HG03439 (cell line): ENCODE measurements at regions not wholly inside any gene's neighbourhood (a gene's known extent, or its start where the extent isn't known, plus 50 kb on each side); places are given as distances from the start of the nearest gene placed in this dataset.
A peak's percentile ranks its signal among the peaks of the same experiment; 100 is the strongest.
"Not testable (repeated sequence)": the region's sequence is repeated elsewhere in the genome, so short reads cannot be mapped to it uniquely, and the experiment has no call there.

Experiments
- ATAC-seq: cut with Tn5 transposase; IDR thresholded peaks from one replicate; pipeline ENCODE4 v1.9.1; 2021; ENCODE audit warnings: mild to moderate bottlenecking, moderate library complexity; ENCODE audit not compliant: unreplicated experiment

- peak; percentile 43 for ATAC-seq
Measured at GRCh38 chr1:146297781-146298574, 69.2 kb upstream of the NOTCH2NLA start.

GRCh38 chr1:146292940-146293936 is 64.4 kb upstream of the NOTCH2NLA start:
- not testable (repeated sequence) for ATAC-seq

- not testable (repeated sequence) for ATAC-seq
Measured at GRCh38 chr1:146292424-146292823, 63.6 kb upstream of the NOTCH2NLA start.

GRCh38 chr1:146287881-146288280 is 59.1 kb upstream of the NOTCH2NLA start:
- ATAC-seq = not testable (repeated sequence)

GRCh38 chr1:146284760-146285159 is 55.9 kb upstream of the NOTCH2NLA start:
- not testable (repeated sequence) for ATAC-seq

GRCh38 chr1:146283527-146283880 is 54.7 kb upstream of the NOTCH2NLA start:
- ATAC-seq = not testable (repeated sequence)

GRCh38 chr1:146282807-146283526 is 54.1 kb upstream of the NOTCH2NLA start:
- ATAC-seq = peak; percentile 79

GRCh38 chr1:146281522-146281921 is 52.7 kb upstream of the NOTCH2NLA start:
- not testable (repeated sequence) for ATAC-seq

GRCh38 chr1:146278758-146279157 is 49.9 kb upstream of the NOTCH2NLA start:
- not testable (repeated sequence) for ATAC-seq
